ENCODE measurements at regions not wholly inside any gene's neighbourhood (a gene's known extent, or its start where the extent isn't known, plus 50 kb on each side); places are given as distances from the start of the nearest gene placed in this dataset.

DNA sequence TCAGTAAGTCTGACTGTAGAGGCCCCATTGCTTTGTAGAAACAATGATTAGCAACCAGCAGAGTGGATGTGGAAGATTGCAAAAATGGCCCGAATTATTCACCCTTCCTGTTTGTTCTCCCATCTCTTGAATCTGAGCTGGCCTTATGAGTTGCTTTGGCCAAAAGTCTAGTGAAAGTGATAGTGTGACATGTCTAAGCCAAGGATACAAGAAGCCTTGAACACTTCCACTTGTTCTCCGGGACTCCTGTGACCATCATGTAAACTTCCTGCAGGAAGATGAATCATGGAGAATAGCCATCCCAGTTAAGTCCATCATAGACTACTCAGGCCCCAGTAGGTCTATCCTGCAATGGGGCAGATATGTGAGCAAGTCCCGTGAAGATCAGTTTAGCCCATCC, 252.0 kb upstream of the JAG1 start:
- no peak for DNase-seq

DNA sequence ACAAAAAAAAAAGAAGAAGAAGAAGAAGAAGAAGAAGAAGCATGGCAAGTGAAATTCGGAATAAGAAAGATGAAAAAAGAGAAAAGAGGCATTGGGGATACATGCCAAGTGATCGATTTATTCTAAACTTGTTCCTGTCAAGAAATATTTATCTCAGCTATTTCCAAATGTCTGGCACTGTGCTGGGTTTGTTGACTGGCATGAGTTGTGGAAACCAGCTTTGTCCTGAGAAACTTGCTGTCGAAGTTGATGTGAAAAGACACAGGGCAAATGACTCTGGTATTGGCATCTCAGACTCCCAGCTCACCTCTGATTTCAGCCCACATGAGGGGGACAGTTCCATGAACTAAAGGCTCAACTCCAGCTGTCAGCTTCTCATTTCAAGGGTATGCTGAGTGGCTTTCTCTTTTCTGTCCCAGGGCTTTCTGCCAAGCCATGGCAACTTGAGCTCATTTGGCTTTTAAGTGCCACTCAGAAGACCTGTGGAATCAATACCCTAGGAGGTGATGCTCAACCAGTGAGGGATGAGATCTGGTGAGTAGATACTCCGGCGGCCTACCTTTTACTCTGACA, 253.3 kb upstream of the JAG1 start:
- peak; percentile 52 for DNase-seq

DNA sequence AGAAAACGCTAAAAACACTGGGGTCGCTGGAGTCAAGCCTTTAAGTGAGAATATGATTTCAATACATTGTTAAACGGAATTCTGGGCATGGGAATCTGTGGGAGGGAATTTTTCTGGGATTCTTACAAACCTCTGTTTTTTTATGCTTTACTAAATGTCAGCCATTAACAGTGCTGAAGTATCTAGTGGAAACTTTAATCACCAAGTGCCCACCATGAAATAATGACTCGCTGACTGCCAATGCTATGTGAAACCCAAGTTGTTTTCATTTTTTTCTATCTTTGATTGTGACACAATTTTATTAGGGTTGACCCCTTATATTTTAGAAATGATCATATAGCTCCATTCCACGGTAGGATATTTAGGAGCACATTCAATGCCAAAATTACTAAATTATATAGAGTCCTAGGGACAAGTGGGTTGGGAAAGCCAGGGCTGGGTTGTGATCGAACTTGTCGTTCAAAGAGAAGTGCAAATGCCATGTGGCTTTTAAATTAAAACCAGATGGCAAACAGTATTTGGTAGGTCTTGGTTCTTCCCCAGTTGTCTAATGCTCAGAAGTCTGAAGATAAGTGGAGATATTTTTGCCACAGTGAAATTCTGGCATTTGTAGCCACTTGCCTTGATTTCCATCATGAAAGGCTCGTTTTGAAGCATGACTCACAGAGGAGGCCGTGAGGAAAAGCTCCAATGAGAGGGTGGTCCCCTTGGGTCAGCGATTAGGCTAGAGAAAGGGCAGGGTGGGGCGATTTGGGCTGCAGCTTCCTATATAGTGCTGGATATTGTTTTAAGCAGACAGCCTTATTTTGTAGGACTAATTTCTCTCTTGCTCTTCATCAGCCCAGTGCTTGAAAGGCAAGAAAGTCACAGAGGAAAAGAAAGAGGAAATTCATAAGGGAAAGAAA, 254.4 kb upstream of the JAG1 start:
- DNase-seq: no peak

DNA sequence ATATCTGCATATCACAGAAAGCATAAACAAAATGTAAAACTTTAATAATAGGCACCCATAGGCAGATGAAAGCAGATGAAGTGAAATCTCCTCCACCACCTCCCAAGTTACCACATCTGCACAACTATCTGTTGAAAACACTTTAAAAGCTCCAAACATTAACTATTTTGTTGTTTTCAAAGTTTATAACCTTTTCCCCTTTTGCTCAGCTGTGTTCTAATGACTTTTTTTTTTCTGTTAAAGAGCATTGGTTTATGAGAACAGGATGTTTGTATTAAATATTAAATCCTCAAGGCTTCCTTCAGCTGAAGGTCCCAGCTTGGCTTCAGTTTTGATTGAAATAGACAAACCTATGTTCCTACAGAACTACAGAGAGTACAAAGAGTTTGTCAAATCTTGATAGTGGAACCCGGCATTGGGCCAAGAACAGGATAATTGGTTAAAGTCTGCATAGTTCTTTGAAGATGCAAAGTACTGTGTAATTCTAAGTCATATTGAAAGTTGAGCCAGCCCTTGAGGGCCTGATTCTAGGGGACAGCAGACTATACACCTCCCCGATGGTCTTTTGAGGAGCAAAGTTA, 255.1 kb upstream of the JAG1 start:
- DNase-seq: no peak

DNA sequence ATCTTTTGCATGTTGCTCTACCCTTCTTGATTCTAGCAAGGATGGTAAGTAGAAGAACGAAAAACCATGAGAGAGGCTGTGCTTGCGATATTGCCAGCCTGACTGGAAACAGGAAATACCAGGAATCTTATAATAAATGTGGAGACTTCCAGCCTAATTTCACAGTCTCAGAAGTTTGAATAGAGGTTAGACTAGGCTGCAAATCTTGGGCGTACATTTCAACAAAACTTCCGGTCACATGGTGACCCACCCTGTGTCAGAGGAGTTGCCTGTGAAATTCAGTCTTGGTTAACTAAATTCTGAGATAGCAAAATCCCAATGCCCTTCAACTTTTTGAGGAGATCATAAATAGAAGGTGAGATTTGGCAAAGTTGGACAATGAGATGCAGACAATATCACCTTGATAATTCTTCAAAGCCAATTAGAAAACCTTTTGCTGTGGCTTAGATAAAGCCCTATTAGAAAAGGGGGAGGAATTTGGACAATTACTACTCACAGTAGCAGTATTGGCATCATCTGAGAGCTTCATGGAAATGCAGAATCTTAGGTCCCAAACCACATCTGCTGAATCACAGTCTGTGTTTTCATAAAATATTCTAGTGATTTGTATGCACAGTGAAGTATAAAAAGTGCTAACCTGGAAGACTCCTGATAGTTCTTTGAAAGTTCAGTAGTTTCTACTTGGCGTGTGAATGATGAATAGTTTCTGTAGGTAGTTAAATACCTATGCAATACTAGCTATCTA, 262.0 kb upstream of the JAG1 start:
- DNase-seq: no peak

DNA sequence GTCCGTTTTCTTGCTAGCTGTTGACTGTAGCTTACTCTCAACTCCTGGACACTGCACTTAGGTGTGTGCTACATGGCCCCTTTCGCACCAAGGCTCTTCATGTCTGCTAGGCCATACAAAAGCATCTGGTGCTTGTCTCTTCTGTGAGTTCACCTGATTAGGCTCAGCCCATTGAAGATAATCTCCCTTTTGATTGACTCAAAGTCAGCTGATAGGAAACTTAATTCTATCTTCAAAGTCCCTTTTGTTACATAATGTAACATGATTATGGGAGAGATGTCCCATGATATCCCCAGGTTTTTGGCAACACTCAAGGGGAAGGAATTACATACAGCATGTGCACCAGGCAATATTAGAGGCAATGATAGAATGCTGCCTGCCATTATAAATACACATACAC, 263.0 kb upstream of the JAG1 start:
- DNase-seq: no peak

DNA sequence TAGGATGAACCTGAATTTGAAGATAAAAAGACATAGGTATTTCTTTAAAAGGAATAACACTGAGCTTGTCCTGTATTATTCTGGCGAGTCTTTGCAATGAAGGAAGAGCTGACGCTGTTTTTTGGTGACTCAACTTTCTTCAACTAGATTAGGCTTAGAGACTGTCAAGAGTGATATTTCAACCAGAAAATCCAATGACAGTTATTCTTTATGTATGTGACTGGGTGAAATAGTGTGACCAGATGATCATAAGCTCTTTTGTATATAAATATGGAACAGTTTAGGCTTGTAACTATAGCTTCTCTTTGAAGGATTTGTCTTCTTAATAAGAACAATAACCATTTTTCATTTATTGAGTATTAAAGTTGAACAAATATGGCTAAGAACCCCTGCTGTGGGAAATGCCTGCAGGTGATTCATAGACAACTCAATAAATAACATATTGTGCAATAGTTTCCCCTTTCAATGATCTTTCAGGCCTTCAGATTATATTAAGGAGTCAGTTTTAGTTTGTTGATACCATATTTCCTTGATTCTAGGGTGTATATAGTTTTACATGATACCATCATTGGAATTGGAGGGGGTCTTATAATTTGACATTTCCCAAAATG, 265.6 kb upstream of the JAG1 start:
- DNase-seq: no peak

DNA sequence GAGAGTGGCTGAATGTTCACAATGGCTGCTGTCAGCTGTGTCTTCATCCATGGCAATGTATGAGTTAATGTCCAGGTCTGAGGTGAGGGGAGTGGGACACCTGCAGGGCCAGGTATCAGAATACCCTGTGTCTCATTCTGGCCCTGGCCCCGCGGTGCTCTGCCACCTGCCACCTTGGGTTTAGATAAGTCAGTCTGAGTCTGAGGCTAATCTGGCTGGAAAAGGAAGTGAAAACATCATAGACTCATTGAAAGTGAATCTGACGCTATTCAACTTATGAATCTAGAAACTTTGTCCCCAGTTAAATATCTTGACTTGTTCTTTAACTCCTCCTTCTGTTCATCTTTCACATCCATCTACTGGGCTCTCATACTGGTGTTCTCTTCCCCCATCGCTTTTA, 267.1 kb upstream of the JAG1 start:
- DNase-seq: no peak

DNA sequence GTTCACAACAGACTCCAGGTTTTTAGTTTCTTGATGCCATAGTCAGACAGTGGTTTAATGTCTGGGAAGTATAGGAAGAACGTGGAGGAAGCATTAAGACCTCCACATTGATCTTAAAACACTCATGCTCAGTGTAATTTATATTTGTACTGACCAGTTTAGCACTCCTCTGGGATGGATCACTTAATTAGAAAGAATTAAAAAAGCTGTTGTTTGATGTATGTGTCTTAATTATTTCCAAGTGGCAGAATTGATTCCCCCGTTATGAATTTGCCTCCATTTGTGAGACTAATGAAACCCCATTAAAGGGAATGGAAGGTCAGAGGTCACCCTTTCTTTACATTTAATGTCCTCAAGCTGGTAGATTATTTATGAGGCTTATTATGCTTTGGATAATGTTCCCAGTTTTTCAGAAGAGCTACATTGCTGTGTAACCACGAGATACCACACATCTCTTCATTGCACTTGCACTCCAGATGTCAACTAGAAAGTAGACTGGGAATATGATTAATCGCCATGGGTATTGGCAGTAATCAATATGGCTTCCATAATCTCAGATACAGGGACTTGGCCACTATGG, 270.0 kb upstream of the JAG1 start:
- no peak for DNase-seq

DNA sequence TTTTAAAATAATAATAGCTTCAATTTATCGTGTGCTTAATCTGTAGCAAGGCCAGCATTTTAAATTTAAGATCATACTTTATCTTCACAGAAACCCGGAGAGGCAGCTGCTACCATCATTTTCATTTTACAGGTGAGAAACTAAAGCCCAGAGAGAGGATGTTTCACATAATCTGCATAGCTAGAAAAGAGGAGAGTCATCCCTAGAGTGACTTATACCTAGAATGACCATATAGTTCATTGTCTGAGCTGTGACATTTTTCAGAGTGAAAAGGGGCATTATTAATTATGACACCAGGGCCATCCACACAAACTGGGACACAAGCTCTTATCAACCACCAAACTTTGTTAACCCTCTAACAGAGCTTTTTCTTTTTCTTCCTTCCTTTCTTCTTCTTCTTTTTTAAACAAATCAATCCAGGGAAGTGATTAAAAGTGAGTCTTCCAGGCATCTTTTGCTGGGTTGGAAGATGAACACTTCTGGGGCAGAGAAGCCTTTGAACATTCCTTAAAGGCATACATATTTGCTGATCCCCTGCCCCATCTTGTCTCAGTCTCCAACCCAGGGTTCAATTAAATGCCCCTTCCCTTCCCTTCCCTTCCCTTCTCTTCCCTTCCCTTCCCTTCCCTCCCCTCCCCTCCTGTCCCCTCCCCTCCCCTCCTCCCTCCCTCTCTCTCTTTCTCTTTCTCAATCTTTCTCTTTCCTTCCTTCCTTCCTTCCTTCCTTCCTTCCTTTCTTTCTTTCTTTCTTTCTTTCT, 272.5 kb upstream of the JAG1 start:
- no peak for DNase-seq

DNA sequence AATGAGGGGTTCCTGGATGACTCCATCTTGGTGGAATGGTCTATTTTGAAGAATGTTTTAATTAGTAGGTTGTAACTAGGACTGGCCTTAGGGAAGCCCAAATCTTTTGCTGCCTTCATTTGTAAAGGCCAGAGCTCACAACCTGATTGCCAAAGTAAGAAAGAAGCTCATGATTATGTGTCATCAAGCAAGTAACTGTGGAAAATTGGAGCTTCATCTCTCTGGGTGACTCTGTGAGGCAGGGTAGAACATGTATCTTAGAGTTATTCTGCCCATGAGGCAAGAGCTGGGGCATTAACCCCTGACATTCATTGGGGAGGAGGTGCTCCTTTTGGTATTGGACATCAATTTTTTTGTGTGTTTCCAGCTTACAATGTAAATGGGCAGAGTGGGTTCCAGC, 273.9 kb upstream of the JAG1 start:
- no peak for DNase-seq

DNA sequence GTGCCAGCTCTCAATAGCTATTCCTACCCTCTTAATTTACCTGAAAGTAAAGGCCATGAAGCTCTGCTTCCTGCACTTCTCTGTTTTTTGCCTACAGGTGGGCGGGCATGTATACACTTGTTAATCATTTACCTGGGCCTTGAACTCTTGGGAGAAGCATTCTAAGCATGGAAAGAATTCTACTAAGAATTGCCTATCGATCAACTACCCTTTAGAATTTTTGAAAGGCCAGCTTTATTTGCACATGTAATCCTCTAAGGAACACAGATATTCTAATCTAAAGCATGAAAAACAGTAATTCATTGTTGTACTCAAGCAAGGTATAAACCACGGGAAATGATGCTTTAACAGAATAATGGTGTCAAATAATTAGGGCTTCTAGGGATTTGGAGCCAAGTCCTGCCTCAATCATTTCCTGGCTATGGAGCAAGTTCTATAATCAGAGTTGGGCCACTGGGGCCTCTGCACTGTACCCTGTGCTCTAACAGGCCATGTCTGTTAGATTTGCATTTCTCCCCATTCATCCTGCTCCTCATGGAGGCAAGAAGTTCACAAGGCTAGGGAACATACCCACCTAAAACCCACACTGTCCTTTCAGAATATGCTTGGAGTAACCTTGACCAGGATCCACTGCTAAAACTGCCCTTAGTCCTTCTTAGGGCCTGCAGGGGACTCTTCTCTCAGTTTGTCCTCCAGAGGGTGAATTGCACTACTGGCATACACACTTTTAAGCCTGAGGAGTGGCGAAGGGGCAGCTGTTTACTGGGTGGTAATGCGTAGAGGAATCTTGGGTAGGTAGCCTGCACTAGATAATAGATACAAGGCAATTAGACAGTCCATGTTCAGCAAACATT, 276.4 kb upstream of the JAG1 start:
- DNase-seq: no peak

DNA sequence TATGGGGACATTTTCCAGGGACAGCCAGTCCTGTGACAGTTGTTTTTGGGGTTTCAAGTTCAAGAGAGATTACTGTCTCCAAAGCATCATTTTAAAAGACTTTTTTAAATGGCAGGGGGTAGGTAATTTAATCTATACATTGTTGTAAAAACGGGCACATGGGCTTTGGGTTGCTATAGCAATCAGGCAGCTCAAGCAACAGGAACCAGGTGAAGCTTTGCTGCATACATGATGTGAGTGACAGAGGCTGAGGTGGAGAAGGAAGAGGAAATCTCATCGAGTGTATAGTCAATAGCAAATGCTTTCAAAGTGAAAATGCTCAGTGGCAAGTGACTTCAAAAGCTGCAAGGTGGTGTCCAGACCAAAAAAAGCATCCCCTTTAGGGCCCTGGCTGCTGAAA, 277.4 kb upstream of the JAG1 start:
- DNase-seq: no peak

DNA sequence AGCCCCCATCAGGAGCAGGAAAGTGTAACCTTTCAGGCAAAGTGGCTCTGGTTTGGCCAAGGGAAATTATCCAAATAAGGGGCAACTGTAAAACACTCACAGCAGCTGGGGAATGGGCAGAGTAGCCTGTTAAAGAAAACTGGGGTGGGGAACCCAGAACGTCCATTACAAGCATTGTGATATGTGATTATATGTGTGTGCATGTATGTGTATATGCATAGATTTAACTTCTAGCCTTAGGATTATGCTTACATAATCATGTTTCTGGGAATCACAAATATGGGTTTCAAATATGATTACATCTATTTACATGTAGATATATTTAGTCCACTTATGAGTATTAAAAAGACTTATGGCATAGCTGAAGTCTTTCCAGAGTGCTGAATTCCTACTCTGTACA, 278.1 kb upstream of the JAG1 start:
- DNase-seq: no peak

DNA sequence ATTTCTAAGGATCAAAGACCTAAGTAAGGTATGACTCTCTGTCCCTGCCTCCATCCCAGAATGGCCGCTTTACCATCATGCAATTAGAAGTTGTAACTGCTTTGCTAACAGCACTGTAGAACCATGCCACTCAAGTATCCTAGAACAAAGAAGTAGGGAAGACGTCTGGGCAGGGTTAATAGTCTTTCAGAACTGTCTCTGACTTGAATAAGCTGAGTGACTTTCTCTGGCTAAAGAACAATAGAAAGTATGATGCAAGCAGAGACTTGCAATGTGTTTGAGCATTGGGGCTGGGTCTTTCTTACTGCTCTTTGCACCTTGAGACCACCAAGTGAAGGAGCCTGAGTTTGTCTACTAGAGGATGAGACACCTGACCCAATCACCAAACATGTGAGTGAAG, 279.6 kb upstream of the JAG1 start:
- DNase-seq: no peak

DNA sequence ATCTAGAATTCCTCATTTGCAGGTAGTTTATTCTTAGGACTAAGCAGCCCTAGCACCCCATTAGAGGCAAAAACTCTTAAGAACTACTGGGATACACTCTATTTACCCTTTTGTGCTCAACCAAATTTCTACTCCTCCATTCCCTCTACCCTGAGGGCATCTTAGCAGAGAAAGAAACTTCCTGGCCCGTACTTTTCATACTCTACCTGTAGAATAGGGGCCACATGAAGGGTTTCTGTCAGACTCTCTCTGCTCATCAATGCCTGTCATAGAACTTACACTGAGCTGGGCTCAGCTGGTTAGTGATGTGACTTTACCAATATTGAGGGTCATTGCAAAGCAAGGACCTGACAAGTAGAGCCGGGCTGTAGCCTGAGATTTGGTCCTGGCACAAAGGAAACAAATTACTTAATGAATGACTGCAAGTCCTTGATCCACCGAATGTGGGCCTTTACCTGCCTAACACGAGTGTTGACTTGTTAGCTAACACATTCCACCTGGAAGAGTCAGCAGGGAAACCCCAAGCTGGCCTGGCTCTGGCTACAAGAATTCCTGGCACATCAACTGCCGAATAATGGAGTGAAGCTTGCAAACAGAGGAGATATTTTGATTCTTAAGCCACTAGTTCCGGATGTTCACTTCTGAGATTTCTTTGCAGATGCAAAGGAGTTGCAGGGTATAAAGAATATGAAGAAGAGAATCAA, 280.5 kb upstream of the JAG1 start:
- DNase-seq: no peak

DNA sequence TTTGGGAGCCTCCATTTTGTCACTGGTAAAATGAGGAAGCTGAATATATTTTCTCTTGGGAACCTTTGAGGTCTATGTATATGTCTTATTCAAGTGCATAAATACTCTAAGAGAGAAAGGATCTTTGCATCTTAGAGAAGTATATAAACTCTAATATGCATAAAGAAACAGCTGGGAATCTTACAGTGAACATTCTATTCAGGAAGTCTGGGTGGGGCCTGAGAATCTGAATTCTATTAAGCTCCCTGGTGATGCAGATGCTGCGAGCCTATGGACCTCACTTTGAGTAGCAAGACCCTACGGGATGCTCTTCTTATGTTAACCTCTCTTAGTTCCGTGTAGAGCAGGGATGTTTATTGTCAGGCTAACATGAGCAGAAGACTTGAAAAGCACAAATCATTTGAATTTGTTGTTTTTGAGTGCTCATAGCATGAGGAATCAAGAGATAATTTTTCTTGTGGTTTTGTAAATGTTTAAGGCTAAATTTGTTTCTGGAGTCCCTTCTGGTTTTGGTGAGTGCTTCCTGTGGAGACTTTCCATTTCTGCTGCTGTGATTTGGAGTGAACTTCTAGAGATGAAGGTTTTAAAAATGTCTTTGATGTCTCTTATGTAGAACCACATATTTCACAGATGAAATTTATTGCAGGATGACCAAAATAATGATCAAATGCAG, 281.2 kb upstream of the JAG1 start:
- no peak for DNase-seq

DNA sequence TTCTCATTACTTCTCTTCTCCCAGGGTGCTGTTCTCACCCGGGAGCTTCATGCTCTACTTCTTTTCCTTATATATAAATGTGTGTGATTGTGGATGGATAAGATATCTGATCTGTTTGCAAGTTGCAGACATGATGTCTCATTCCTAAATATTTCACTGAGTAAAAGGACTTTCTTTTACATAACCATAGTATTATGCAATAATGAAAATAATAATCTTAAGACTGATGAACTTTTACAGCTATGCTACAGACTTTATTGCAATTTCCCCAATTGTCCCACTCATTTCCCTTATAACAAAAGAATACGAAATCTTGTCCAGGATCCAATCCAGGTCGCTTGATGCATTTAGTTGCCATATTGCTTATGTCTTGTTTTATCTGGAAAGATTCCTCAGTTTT, 284.5 kb upstream of the JAG1 start:
- DNase-seq: no peak

DNA sequence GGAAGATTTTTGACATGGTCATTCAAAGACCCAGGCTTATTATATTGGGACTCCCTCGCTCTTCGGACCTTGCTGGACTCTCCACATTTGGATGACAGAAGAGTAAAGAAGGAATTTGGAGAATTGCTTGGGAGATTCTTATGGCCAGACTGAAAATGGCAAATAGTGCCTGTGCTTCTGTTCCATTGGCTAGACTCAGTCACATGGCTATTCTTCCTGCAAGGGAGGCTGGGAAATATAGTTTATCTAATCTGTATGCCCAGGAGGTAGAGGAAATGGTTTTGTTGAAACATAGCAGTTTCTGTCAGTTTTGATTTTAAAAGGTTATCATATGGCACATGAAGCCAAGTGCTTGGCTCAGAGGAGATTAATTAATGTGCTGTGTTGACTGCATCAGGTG, 286.6 kb upstream of the JAG1 start:
- DNase-seq: no peak

All from DMS79 (cell line).